ENCODE measurements at regions not wholly inside any gene's neighbourhood (a gene's known extent, or its start where the extent isn't known, plus 50 kb on each side); places are given as distances from the start of the nearest gene placed in this dataset.

- DNase-seq, result no peak
Measured at GRCh38 chr17:34527908-34528470, 51.4 kb upstream of the TMEM132E start.

GRCh38 chr17:34527136-34527907 lies 52.1 kb upstream of the TMEM132E start:
- no peak for DNase-seq

- no peak for DNase-seq
Measured at GRCh38 chr17:34525651-34526050, 53.7 kb upstream of the TMEM132E start.

- DNase-seq, result no peak
Measured at GRCh38 chr17:34521955-34522354, 57.4 kb upstream of the TMEM132E start.

- no peak for DNase-seq
Measured at GRCh38 chr17:34519282-34519681, 60.1 kb upstream of the TMEM132E start.

- DNase-seq, result no peak
Measured at GRCh38 chr17:34517406-34517805, 62.0 kb upstream of the TMEM132E start.

- DNase-seq, result no peak
Measured at GRCh38 chr17:34511931-34512330, 67.5 kb upstream of the TMEM132E start.

GRCh38 chr17:34511265-34511664 lies 68.1 kb upstream of the TMEM132E start:
- DNase-seq, result no peak

GRCh38 chr17:34504814-34505484 lies 74.4 kb upstream of the TMEM132E start:
- no peak for DNase-seq

GRCh38 chr17:34503528-34504195 lies 75.7 kb upstream of the TMEM132E start:
- DNase-seq, result no peak

- no peak for DNase-seq
Measured at GRCh38 chr17:34502426-34502825, 77.0 kb upstream of the TMEM132E start.

GRCh38 chr17:34499576-34499975 lies 79.8 kb upstream of the TMEM132E start:
- no peak for DNase-seq

GRCh38 chr17:34493917-34494316 lies 85.5 kb upstream of the TMEM132E start:
- DNase-seq, result no peak

- no peak for DNase-seq
Measured at GRCh38 chr17:34487626-34488025, 91.8 kb upstream of the TMEM132E start.

GRCh38 chr17:34486761-34487160 lies 92.6 kb upstream of the TMEM132E start:
- no peak for DNase-seq

GRCh38 chr17:34485999-34486398 lies 93.4 kb upstream of the TMEM132E start:
- DNase-seq, result no peak

GRCh38 chr17:34484193-34484733 lies 95.1 kb upstream of the TMEM132E start:
- DNase-seq, result no peak

GRCh38 chr17:34482730-34483129 lies 96.7 kb upstream of the TMEM132E start:
- DNase-seq, result no peak

- no peak for DNase-seq
Measured at GRCh38 chr17:34481779-34482178, 97.6 kb upstream of the TMEM132E start.

GRCh38 chr17:34479371-34479770 lies 100.0 kb upstream of the TMEM132E start:
- no peak for DNase-seq

- no peak for DNase-seq
Measured at GRCh38 chr17:34478244-34478643, 101.1 kb upstream of the TMEM132E start.

GRCh38 chr17:34475296-34475695 lies 104.1 kb upstream of the TMEM132E start:
- DNase-seq, result no peak

GRCh38 chr17:34474706-34475105 lies 104.7 kb upstream of the TMEM132E start:
- DNase-seq, result no peak

All from NCI-H524 treated with DMSO at 0.1 percent for 48 hours (cell line).